ENCODE measurements at regions not wholly inside any gene's neighbourhood (a gene's known extent, or its start where the extent isn't known, plus 50 kb on each side); places are given as distances from the start of the nearest gene placed in this dataset.

GRCh38 chr9:109904666-109905065, 124.7 kb downstream of the PALM2AKAP2 start:
- no peaks in the 10 kb centered on the region for H3K9me3 ChIP-seq (ENCODE audit: low read depth, low read length)
- H3K36me3 ChIP-seq (ENCODE audit: insufficient read depth, low read length) = no peaks in the 10 kb centered on the region
- H3K4me3 ChIP-seq = peak overlapping the region; percentile 20; the same call in 1 of the 2 replicates
- H3K27ac ChIP-seq = peak overlapping the region; percentile 53
- DNase-seq (ENCODE audit: low read depth, low spot score) = no peak
- TF ChIP-seq EZH2 (IDR thresholded peaks at IDR 0.05) = no peak
- TF ChIP-seq POLR2AphosphoS5 (IDR thresholded peaks at IDR 0.05; ENCODE audit: borderline replicate concordance, low read depth, low read length) = no peak
- TF ChIP-seq FOXP2 (optimal IDR thresholded peaks at IDR 0.05; ENCODE audit: control extremely low read depth, extremely low read length, insufficient read depth) = no peak
- H3K9ac ChIP-seq (ENCODE audit: insufficient read length) = peak overlapping the region; percentile 9

DNA sequence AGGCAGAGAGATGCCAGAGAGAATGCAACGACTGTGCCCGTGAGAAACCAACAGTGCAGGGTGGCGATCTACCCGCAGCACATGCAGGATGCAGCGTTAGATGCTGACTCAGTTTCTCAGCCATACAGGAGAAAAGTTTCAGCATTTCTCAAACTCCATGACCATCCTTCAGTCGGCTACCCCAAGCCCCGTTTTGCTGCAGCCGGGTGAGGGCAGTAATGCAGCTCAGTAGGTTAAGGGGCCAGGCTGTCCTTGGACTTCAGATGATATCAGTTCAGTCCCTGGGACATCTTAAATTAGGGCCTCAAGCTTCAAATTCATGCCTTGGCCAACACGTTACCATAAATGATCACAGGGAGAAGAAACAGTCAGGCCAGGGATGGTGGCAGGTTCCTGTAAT, 125.5 kb downstream of the PALM2AKAP2 start:
- Histone ChIP-seq H3K4me3 (no peak overlapping the region), H3K36me3 (ENCODE audit: insufficient read depth, low read length) (no peaks in the 10 kb centered on the region), H3K27ac (no peak overlapping the region), H3K9ac (ENCODE audit: insufficient read length) (no peak overlapping the region), H3K9me3 (ENCODE audit: low read depth, low read length) (no peaks in the 10 kb centered on the region)
- DNase-seq (ENCODE audit: low read depth, low spot score) = no peak
- TF ChIP-seq EZH2 (IDR thresholded peaks at IDR 0.05) (no peak), FOXP2 (optimal IDR thresholded peaks at IDR 0.05; ENCODE audit: control extremely low read depth, extremely low read length, insufficient read depth) (no peak), POLR2AphosphoS5 (IDR thresholded peaks at IDR 0.05; ENCODE audit: borderline replicate concordance, low read depth, low read length) (no peak)

GRCh38 chr9:109906766-109907382, 126.9 kb downstream of the PALM2AKAP2 start:
- no peaks in the 10 kb centered on the region for H3K9me3 ChIP-seq (ENCODE audit: low read depth, low read length)
- TF ChIP-seq POLR2AphosphoS5 (IDR thresholded peaks at IDR 0.05; ENCODE audit: borderline replicate concordance, low read depth, low read length) (no peak), EZH2 (IDR thresholded peaks at IDR 0.05) (no peak), FOXP2 (optimal IDR thresholded peaks at IDR 0.05; ENCODE audit: control extremely low read depth, extremely low read length, insufficient read depth) (no peak)
- no peak overlapping the region for H3K9ac ChIP-seq (ENCODE audit: insufficient read length)
- H3K36me3 ChIP-seq (ENCODE audit: insufficient read depth, low read length) = no peaks in the 10 kb centered on the region
- H3K4me3 ChIP-seq = no peak overlapping the region
- DNase-seq (ENCODE audit: low read depth, low spot score) = no peak
- no peak overlapping the region for H3K27ac ChIP-seq

DNA sequence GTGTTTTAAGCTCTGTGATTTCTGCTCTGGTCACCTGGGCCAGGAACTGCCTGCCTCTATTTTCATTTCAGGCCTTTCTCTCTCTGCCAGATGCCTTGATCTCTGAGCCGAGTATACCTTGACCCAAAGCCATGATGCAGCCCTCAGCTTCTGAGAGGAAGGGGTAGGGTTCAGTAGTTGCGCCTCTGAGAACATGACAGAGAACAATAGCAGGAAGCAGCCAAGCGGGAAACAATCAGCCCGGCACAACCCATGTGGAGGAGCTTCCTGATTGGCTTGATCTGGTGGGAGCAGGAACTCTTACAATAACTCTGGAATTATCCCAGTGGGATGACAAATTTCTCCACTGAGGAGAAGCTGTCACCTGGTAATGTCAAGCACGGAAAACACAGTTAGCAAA, 127.4 kb downstream of the PALM2AKAP2 start:
- Histone ChIP-seq H3K4me3 (no peak overlapping the region), H3K9ac (ENCODE audit: insufficient read length) (no peak overlapping the region), H3K27ac (no peak overlapping the region), H3K9me3 (ENCODE audit: low read depth, low read length) (no peaks in the 10 kb centered on the region), H3K36me3 (ENCODE audit: insufficient read depth, low read length) (no peaks in the 10 kb centered on the region)
- no peak for TF ChIP-seq POLR2AphosphoS5 (IDR thresholded peaks at IDR 0.05; ENCODE audit: borderline replicate concordance, low read depth, low read length)
- no peak for DNase-seq (ENCODE audit: low read depth, low spot score)

DNA sequence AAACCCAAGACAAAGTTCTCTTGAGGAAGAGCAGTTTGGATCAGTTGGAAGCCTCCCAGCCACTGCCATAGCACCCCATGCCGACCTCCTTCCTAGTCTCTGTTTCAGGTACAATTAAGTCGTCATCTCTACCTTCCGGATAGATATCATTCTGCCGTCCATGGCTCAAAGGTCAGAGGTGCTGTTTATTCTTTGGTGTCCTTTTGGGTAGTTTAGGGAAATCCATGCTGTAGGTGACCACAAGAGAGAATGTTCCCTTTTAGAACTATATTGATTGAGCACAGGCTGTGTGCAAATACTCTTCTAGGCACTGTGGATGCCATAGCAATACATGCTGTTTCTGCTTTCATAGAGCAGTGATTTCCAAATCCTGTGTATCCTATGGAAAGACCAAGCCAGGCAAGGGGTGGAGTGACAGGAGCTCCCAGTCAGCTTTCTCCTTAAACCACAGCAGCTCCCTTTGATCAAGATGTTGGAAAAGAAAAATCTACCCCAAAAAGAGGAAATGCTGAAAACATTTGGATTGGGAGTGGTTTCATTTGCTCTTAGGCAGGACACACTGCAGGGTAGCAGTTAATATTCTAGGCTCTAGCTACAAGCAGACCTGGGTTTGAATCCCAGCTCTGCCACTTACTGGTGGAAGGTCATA, 127.9 kb downstream of the PALM2AKAP2 start:
- Histone ChIP-seq H3K27ac (no peak overlapping the region), H3K4me3 (no peak overlapping the region), H3K9ac (ENCODE audit: insufficient read length) (no peak overlapping the region), H3K9me3 (ENCODE audit: low read depth, low read length) (no peaks in the 10 kb centered on the region), H3K36me3 (ENCODE audit: insufficient read depth, low read length) (no peaks in the 10 kb centered on the region)
- TF ChIP-seq EZH2 (IDR thresholded peaks at IDR 0.05) (no peak), POLR2AphosphoS5 (IDR thresholded peaks at IDR 0.05; ENCODE audit: borderline replicate concordance, low read depth, low read length) (no peak), FOXP2 (optimal IDR thresholded peaks at IDR 0.05; ENCODE audit: control extremely low read depth, extremely low read length, insufficient read depth) (no peak)
- DNase-seq (ENCODE audit: low read depth, low spot score) = no peak

DNA sequence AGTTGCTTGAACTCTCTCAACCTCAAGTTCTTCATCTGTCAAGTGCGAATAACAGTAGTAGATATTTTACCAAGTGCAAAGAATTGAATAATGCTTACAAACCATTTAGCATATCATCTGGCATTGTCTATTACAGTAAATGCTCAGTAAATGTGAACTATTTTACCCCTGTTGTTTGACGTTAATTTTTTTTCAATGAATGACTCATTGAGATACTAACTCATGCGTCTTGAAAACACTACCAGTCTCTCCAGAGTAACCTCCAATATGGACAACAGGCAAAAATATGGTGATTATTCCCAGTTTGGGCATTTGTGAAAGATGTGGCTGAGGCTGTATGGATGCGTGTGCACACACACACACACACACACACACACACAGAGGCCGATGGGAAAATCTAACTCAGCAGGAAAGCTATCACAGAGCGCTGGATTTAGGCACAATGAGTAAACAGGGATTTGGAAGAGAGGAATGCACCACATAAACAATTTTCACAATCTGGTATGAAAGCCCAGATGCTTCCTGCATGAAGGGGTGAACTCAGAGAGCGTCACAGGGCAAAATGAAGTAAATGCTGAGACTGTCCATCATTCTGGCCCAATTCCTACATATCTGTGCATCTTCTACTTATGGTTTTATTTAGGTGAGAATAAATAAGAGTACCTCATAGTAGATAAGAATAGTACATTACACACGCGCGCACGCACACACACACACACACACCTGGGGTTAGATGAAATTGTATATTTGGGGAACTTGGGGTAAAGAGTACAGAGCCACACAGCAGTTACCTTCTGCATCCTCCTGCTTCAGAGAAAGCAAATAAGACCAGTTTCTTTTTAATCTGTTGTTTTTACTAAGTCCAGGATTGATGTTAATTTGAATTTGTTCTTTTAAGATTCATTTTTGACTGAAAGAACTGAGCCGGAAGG, 128.7 kb downstream of the PALM2AKAP2 start:
- no peak overlapping the region for H3K9ac ChIP-seq (ENCODE audit: insufficient read length)
- no peak overlapping the region for H3K4me3 ChIP-seq
- no peak for DNase-seq (ENCODE audit: low read depth, low spot score)
- H3K9me3 ChIP-seq (ENCODE audit: low read depth, low read length) = no peaks in the 10 kb centered on the region
- TF ChIP-seq EZH2 (IDR thresholded peaks at IDR 0.05) (no peak), FOXP2 (optimal IDR thresholded peaks at IDR 0.05; ENCODE audit: control extremely low read depth, extremely low read length, insufficient read depth) (no peak), POLR2AphosphoS5 (IDR thresholded peaks at IDR 0.05; ENCODE audit: borderline replicate concordance, low read depth, low read length) (no peak)
- H3K27ac ChIP-seq = no peak overlapping the region
- H3K36me3 ChIP-seq (ENCODE audit: insufficient read depth, low read length) = no peaks in the 10 kb centered on the region

DNA sequence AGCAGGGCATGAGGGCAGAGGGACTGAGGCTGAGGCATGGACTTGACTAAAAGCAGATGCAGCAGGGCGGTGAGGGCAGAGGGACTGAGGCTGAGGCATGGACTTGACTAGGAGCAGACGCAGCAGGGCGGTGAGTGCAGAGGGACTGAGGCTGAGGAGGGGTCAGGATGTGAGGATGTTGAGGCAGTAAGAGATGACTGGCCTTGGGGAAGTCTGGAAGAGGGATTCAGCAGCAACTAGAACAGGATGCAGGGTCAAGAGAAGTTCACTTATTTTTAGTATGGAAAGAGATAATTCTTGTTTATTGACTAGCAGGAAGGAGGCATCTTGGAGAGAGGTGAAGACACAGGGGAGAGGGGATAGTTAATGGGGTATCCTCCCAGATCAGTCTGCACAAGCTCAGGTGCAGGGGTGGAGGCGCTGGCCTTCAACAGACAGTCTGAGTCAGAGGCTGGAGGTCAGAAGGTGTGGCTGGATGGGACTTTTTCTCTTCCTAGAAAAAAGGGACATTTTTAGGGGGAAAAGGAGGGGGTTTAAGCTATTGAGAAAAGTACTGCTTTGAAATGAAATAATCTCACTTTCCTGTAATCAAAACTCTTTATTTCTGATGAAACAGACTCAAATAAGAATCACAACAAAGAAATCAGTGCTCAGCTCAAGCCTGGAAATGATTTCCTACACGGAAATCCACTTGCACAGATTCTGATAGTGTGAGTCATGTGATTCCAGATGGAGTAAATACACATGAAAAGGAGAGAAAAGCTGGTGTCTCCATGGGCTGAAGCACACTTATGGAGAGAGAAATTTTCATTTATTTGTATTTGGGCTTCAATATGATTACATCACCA, 130.9 kb downstream of the PALM2AKAP2 start:
- Histone ChIP-seq H3K9me3 (ENCODE audit: low read depth, low read length) (no peaks in the 10 kb centered on the region), H3K9ac (ENCODE audit: insufficient read length) (no peak overlapping the region), H3K4me3 (no peak overlapping the region), H3K27ac (0 out of 2 replicates have a peak overlapping the region, but pooled peaks have one; percentile 12), H3K36me3 (ENCODE audit: insufficient read depth, low read length) (no peaks in the 10 kb centered on the region)
- DNase-seq (ENCODE audit: low read depth, low spot score) = no peak
- TF ChIP-seq FOXP2 (optimal IDR thresholded peaks at IDR 0.05; ENCODE audit: control extremely low read depth, extremely low read length, insufficient read depth) (no peak), POLR2AphosphoS5 (IDR thresholded peaks at IDR 0.05; ENCODE audit: borderline replicate concordance, low read depth, low read length) (no peak), EZH2 (IDR thresholded peaks at IDR 0.05) (no peak)
